HG03575 (cell line): ENCODE measurements at regions not wholly inside any gene's neighbourhood (a gene's known extent, or its start where the extent isn't known, plus 50 kb on each side); places are given as distances from the start of the nearest gene placed in this dataset.
"Not testable (repeated sequence)": the region's sequence is repeated elsewhere in the genome, so short reads cannot be mapped to it uniquely, and the experiment has no call there.

Experiments
- ATAC-seq: cut with Tn5 transposase; IDR thresholded peaks from one replicate; pipeline ENCODE4 v1.9.1; 2021; ENCODE audit not compliant: unreplicated experiment, insufficient number of reproducible peaks, low FRiP score; ENCODE audit errors: extremely low read depth

DNA sequence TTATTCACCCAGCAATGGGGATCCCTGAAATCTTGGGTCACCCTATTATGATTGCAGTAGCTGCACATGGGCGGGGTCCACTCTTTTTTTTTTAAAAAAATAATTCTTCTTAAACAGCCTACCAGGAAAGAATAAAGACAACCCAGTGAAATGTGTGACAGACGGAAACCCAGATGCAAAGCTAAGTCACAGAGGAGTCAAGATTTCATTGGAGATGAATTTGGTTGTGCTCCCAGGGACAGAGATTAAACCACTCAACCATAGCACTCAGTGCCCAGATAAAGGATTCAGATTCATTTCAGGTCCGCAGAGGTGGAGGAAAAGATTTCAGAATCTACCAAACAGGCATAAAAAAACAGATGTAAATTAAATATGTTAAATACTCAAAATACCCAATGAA, 583.5 kb upstream of the ZP4 start:
- ATAC-seq: no peak

- ATAC-seq: no peak
Measured at GRCh38 chr1:238469146-238469631, 578.5 kb upstream of the ZP4 start.

- ATAC-seq: no peak
Measured at GRCh38 chr1:238468068-238468467, 577.3 kb upstream of the ZP4 start.

DNA sequence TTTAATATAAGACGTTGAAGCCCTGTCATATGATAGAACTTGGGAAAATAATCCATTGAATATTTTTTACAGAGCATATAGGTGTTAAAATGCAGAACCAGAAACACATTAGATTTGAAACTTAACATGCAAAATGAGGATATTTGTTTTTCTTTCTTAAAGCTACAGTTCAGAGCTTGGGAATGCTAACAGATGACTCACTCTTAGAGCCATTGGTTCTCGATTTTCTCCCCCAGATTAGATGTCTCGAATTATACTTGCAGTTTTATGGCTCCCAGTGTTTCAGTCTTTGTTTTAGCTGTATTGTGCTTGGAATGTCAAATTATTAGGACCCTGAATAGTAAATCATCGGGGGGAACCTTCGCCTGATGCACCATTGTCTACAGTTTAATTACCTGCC, 575.7 kb upstream of the ZP4 start:
- no peak for ATAC-seq

- ATAC-seq: no peak
Measured at GRCh38 chr1:238465449-238465848, 574.7 kb upstream of the ZP4 start.

GRCh38 chr1:238458899-238459298, 568.2 kb upstream of the ZP4 start:
- no peak for ATAC-seq

DNA sequence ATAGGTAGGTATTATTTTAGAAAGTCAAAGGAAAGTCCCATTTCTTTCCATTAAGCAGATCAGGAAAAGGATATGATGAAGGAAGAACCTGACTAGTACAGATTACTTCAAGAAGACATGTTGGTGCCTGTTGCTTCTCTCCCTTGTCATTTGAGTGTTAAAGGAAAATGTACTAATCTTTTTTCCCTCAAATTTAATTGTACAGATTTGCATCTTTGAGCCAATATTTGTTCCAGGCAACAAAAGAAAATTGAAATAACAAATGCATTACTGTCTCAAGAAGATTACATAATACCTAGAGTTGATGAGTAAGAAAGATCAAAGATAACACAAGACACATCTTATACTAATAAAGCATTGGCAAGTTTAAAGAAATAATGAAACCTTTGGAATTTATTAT, 566.9 kb upstream of the ZP4 start:
- no peak for ATAC-seq

- ATAC-seq: no peak
Measured at GRCh38 chr1:238451781-238452310, 561.1 kb upstream of the ZP4 start.

DNA sequence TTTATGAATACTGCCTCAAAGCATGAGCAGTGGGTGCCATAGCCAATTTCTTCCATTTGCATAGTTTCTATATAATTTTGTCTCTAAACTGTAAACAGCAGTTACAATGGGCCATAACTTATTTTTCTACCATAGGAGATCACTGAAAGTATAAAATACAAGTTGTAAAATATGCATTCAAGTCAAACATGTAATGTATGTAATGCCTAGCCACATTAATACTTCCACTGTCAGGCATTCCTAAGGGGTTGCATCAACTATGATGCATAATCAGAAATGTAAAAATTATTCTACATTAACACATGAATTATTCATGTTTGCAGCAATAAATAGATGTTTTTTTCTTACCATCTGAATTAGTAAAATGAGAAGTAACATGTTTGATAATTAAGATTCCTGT, 560.3 kb upstream of the ZP4 start:
- no peak for ATAC-seq

- ATAC-seq: no peak
Measured at GRCh38 chr1:238443687-238444086, 553.0 kb upstream of the ZP4 start.

- no peak for ATAC-seq
Measured at GRCh38 chr1:238439511-238439910, 548.8 kb upstream of the ZP4 start.

- no peak for ATAC-seq
Measured at GRCh38 chr1:238438311-238439270, 547.9 kb upstream of the ZP4 start.

- not testable (repeated sequence) for ATAC-seq
Measured at GRCh38 chr1:238429703-238430102, 539.0 kb upstream of the ZP4 start.

- ATAC-seq: no peak
Measured at GRCh38 chr1:238419209-238419608, 528.5 kb upstream of the ZP4 start.

DNA sequence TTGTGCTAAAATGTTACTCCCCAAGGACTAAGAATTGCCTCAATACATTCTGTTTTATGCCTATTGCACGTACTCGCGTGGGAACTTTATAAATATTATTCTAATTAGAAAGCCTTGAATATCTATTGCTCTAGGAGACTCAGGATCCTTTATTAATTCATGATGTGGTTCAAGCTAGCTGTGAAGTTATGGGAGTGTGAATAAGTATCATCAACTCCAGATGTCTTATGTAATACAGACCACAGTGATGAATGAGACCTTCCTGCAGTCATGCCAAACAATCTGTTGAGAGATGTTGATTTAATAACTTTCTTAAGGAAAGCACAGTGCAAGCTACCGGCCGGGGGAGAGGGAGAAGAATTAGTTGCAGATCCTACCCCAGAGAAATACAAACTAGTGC, 519.2 kb upstream of the ZP4 start:
- ATAC-seq: no peak

DNA sequence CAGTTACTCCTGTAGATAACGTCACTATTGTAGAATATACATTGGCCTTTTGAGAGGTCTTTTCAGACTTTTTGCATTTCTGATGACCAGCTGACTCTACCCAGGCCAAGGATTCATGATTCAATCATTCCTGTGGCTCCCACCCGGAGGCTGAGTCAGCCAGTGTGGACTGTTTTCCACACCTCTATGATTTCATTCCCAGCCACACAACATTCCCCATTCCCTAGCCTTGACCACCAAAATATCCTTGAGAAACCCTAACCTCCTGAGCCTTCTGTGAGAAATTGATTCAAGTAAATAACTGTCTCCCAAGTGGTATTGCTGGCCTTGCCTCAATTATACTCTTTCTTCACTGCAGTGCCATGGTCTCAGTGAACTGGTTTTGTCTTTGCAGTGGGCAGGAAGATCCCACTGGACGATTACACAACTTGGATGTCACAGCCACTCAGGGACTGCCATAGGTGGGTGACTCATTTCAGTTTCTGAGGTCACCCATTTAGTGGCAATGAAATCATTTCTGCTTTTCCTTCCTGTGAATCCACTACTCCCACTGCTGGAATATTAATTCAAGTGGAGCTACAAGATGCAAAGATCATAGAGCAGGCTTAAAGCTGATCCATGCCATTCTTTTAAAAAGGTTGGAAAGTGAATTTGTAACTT, 518.6 kb upstream of the ZP4 start:
- no peak for ATAC-seq

GRCh38 chr1:238408737-238409136, 518.0 kb upstream of the ZP4 start:
- ATAC-seq: no peak

DNA sequence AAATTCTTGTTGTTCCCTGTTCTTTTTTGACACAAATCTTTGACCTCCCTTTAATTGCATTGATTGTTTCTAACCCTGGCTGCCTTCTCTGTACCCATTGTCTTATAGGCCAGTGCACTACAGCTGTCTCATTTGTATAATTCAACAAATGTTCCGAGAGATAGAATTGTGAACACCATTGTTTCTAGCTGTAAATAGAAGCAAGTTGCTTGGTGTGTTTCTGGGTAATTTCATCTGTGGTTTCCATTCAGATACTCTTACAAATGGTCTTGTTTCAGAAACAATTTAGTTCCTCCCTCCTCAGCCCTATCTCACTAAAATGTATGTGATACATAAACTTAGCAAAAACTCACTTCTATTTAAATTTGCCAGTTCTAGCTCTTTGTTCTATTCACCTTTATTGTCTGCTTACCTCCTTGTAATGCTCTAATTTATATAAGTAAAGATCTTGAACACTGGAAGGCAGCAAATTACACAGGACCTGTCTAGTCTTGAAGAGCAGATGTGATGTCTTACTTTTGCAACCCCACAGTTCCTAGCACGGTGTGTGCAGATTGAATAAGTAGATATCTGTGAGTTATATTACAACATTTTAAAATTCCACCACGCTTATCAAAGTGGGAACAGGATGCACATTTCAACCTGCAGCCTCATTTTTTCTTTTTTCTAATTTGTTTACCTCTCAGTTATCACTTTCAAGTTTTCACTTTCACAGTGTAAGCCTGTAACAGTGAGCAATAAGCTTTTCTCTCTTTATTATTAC, 515.6 kb upstream of the ZP4 start:
- no peak for ATAC-seq

GRCh38 chr1:238404921-238405320, 514.2 kb upstream of the ZP4 start:
- no peak for ATAC-seq
